PC-9 (cell line): ENCODE measurements at regions not wholly inside any gene's neighbourhood (a gene's known extent, or its start where the extent isn't known, plus 50 kb on each side); places are given as distances from the start of the nearest gene placed in this dataset.

Experiments used
- EZH2 ChIP-seq: fragments of 200-600 bp; sonication (generic); IDR thresholded peaks from 2 replicates; pipeline ENCODE4 v1.8.0; 2017; ENCODE audit warnings: antibody characterized with exemption, low read depth
- TF ChIP-seq, protein P1 (sequence below): fragments of 200-600 bp; sonication (generic); conservative IDR thresholded peaks from 2 replicates; pipeline ENCODE4 v1.6.1; 2017; ENCODE audit warnings: mixed run types, antibody characterized with exemption, mild to moderate bottlenecking, moderate library complexity

DNA sequence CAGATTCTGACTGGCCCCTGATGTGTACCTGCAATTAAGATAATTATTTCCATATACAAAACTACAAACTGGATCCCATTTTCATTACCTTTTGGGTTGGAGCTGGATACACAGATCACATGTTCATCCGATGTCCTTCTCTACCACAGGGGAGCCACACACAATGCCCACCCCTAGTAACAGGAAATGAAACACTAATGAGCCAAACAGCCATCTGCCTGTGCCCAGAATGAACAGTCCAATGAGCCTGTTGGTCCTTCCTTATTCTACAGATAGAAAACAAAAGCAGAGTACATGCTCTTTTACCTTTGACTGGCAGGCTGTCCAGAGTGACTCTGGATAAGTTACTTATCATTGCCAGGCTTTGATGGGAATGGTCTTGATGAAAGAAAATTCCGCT, 68.6 kb downstream of the SIPA1L2 start:
- TF ChIP-seq, protein P1, sequence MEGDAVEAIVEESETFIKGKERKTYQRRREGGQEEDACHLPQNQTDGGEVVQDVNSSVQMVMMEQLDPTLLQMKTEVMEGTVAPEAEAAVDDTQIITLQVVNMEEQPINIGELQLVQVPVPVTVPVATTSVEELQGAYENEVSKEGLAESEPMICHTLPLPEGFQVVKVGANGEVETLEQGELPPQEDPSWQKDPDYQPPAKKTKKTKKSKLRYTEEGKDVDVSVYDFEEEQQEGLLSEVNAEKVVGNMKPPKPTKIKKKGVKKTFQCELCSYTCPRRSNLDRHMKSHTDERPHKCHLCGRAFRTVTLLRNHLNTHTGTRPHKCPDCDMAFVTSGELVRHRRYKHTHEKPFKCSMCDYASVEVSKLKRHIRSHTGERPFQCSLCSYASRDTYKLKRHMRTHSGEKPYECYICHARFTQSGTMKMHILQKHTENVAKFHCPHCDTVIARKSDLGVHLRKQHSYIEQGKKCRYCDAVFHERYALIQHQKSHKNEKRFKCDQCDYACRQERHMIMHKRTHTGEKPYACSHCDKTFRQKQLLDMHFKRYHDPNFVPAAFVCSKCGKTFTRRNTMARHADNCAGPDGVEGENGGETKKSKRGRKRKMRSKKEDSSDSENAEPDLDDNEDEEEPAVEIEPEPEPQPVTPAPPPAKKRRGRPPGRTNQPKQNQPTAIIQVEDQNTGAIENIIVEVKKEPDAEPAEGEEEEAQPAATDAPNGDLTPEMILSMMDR, result no peak
- TF ChIP-seq EZH2, result no peak
